GM19025 (cell line): ENCODE measurements at regions not wholly inside any gene's neighbourhood (a gene's known extent, or its start where the extent isn't known, plus 50 kb on each side); places are given as distances from the start of the nearest gene placed in this dataset.
"Not testable (repeated sequence)": the region's sequence is repeated elsewhere in the genome, so short reads cannot be mapped to it uniquely, and the experiment has no call there.

Source experiments
- ATAC-seq: cut with Tn5 transposase; IDR thresholded peaks from one replicate; pipeline ENCODE4 v1.9.1; 2021; ENCODE audit warnings: mild to moderate bottlenecking, low read depth, moderate library complexity; ENCODE audit not compliant: unreplicated experiment

- no peak for ATAC-seq
These were observed 135.2 kb upstream of the GDF10 start for GRCh38 chr10:47164800-47165128.

DNA sequence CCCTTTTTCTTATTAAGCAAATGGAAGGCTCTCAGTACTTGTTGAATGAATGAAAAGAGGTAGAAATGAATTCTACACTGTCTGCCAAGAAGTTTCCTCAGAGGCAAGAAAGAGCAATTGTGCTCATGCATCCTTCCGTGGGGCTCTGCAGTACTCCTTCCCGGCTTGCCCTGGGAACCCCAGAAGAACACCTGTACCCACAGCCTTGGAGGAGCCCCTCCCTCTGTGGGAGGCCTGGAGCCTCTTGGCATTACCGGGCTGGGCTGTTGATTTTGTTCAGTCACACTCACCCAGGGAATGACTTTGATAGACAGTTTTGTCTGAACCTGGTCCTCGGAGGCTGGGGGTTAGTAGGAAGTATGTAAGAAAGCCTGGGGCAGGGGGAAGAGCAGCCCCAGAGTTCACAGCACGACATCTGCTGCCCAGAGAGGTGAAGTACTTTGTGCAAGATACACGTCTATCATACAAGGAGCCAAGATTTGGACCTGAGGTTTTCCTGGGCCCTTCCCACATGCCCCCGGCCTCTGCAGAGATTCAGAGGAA, 134.8 kb upstream of the GDF10 start:
- ATAC-seq, result no peak

- no peak for ATAC-seq
These were observed 134.1 kb upstream of the GDF10 start for GRCh38 chr10:47165711-47166404.

DNA sequence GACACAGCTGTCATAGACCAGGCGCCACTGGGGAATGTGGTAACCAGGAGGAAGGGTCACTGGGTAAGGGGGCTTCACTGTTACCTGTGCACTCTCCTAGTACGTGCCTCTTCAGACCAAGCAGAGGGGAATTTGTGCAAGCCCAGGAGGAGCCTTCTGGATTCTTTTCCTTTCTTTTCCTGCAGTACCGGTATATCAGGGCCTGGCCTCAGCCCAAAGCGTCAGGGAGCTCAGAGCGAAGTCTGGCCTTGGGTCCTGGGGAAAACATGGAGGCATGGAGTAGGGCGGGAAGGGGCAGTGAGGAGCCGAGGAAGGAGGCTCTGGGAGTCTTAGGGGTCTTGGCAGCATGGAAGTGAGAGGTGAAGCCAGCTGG, 133.6 kb upstream of the GDF10 start:
- ATAC-seq, result no peak

GRCh38 chr10:47166808-47167581, 133.0 kb upstream of the GDF10 start:
- not testable (repeated sequence) for ATAC-seq

DNA sequence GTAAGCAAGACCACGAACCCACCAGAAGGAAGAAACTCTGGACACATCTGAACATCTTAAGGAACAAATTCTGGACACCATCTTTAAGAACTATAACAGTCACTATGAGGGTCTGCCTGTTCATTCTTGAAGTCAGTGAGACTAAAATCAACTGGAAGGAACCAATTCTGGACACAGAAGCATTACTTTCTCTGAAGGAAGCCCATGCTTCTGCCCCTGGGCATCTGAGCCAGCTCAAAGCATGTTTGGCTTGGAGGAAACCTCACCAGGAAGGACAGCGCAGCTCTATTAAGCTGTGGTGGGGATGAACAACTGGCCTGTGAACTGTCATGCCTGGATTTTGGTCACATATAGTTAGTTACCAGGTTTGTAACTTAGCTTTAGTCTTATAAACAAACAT, 132.4 kb upstream of the GDF10 start:
- no peak for ATAC-seq

DNA sequence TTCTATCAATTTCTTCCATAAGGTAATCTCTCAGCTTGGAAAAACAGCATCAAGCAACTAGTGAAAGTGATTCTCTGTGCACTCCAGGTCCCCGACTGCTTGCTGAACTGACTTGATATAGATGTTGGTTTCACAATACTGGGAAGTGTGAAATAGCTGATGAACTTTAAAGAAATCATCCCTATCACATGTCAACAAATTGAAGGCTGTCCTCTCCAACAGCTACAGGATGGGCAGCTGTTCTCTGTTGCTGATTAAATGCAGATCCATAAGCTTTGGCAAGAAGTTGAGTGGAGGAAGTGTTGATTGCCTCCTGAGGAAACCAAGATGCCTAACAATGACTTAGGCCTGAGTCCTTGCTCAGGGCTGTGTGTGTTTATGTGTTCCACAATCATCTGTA, 130.4 kb upstream of the GDF10 start:
- ATAC-seq, result no peak

DNA sequence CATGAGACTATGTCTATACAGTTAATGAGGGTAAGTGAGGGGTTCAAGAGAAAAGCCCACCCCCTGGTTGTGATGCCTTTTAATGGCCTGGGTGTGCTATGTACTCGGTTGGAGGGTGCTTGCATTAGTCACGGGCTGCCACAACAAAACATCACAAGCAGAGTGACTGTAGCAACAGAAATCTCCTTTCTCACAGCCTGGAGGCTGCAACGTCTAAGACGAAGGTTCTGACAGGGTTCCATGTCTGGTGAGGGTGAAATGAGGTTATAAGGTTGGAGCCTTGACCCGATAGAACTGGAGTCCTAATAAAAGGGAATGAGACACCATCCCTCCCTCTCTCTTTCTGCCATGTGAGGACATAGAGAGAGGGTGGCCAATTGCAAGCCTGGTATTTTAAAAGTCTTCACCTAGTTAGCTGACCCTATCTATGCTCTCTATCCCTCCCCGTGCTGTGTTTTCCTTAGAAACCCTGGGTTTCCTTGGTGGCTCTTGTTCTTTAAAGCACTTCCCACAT, 126.0 kb upstream of the GDF10 start:
- ATAC-seq, result no peak

DNA sequence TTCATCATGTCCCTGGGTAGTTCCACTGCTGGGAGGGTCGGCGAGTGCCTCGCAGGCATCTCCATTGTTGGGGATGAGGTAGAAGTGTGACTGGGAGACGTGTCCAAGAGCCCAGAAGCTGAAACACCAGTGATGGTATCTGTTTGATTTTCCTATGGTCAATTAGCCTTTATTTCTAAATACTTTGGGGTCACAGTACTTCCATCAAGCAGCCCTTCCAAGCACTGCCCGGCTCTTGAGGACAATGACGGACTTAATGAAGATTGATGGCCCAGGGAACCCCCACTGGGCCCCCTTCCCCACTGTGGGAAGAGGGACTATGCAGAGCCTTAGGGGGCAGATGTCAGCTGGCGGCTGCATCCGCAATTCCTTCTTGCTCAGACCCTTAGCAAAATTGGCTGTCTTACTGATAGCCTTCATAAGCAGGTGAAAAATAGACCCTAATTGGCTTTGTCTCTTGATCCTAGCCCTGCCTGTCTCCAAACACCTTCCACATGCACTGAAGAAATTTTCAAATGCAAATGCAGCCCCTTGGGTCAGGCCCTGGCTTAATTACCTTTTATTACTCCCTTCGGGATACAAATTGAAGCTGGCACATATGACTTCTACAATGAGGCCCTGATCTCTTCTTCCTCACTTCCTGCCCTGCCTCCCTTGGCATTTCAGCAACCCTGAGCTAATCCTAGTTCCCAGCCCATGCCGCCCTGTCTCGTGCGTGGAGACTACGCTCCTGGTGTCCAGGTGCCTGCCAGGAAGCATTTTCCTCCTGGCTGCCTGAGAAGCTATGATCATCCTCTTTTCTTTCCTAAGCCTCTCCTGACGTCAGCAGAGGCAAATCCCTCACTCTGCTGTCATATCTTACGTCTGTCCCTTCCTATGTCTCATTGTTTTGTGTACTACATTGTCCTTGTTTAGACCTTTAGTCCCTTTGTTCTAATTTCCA, 124.5 kb upstream of the GDF10 start:
- no peak for ATAC-seq

DNA sequence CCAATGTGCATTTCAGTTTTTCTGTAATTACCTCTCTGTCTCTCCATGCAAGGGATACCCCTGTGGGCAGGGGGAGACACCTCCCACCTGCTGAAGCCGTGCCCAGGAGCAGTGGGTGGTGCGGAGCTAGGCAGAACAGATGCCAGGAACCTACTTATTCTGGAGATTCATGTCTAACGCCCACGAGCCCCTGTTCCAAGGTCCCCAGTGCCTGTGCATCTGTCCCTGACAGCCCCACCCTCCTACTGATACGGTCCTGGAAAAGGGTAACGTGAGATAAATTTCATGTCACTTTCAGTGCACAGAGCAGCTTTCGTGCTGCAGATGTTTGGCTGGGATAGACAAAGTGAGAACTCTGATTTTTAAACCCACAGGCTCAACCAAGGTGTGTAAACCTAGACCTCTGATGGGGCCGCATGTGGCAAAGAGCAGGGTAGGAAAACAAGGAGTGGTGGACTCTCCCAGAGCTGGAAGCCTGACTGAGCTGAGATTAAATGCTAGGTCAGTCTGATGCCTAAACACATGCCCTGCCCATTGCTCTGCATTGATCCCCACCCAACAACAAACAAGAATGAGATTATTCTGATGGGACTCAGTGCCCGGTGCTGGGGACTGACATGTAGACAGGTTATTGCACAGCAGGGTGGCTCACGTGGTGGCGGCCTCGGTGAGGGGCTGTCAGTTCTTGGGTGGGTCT, 123.6 kb upstream of the GDF10 start:
- ATAC-seq, result no peak

DNA sequence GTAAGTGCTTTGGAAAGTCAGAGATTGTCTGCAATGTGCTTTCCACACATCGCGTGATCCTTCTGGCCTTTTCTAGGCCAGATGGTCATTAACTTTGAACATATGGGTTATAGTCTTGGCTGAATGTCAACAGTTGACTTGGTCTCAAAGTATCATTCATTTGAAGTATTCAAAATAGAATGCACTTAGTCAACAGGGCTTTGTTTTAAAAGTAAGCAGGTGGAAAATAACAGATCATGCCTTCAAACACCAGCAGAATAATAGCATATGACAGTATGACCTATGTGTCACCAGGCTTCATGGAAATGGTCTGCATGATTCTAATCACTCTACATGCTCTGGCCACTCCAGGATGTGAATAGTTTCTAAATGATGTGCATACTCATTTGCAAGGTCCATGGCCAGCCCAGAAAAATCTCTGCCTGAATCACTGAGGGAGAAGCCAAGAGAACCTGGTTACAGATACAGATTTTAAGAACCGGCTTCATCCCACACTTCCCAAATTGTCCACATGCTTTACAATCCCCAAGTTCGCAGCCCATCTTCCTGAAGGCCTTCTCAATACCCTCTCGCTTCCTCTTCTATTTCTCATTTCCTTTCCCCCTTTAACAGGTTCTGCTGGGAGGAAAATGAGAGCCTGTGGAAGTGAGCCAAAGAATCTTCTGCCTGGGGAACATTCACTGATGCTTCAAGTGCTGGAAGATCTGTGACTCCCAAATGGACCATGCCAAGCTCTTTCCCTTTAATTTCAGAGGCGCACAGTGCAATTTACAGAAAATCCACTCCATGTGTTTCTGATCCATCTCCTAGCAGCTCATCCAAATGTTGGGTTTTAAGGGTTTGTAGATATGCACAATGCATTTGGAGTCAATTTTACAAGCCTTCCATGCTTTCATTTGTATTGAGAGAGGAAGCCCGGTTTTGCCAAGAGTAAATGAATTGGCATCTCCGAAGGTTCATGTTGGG, 122.8 kb upstream of the GDF10 start:
- ATAC-seq, result no peak

GRCh38 chr10:47178537-47179290, 121.3 kb upstream of the GDF10 start:
- no peak for ATAC-seq

GRCh38 chr10:47179291-47179647, 120.7 kb upstream of the GDF10 start:
- no peak for ATAC-seq

DNA sequence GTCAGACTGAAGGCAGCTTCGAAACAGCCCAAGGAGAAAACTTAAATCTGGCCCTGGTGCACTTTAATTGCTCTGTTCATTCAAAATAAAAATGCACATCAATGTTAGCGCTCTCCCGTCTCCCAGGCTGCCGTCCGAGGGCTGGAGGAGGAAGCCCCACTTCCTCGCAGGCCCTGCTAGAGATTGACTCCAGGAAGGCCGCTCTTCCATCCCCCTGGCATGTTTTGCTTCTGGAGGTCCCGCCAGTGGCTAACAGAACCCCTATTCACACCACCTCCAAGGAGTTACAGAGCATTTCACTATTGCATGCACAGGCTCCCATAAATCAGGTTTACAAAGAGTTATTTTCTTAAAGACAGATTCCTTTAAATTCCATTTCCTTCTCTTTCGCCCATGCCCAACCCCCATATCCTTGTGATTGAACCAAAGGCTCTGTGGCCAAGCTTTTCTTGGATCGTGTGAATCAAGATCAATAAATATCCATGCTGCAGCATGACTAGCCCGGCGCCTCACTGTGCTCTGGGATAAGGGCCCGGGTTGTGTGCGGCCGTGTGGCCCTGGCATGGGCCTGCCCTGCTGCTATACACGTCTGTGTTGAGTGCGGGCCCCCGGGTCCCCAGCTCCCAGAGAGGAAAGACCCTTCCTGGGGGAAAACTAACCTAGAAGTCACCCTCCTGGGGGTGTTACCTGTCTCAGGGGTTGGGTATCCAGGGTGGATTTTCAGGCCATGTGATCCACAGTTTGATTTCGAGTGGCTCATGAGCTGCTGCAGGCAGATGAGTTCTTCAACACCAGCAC, 118.7 kb upstream of the GDF10 start:
- no peak for ATAC-seq

DNA sequence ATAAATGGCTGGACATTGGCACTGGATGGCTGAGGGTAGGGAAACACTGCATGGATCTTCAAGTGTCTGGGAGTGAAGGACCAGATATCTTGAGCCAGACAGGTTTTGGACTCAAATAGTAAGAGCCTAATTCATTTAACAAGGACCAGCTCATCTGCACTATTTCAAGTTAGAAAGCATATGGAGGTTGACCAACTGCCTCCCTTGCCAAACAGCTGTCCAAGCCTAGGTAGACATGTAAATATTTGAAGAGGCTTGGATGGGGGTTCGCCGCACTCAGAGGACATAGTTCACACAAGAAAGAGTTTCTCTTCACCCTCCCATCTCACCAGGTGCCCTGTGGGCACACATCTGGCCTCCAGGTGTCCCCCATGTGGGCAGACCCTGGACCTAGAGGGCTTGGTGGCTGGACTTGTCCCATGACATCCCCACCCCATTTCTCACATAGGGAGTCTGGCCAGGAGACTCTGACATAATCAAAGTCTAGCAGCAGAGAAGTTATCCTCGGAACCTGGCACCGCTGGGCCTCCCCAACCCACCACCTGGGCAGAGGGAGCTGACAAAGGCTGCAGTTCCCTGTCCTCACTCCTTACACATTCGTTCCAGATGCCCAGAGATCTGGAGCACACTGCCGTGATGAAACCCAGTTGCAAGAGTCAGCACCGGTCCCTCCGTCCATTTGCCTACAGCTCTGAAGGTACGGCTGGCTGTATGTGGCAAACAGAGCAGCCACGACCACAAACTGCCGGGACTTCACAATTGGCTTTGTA, 116.9 kb upstream of the GDF10 start:
- no peak for ATAC-seq

DNA sequence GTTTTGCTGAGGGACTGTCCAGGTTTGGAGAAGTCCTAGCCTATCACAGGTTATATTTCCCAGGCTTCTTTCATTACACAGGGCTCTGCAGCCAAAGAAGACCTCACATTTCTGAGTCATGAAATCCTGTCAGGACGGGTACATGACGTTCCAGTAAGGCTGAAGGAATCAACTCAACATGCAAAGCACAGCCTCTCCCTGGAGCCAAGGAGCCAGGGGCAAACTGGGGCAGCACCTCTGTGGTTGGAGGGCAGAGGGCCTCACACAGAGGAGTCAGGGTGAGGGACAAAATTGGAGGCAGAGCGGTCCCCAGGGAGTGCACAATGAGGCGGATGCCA, 116.3 kb upstream of the GDF10 start:
- no peak for ATAC-seq

DNA sequence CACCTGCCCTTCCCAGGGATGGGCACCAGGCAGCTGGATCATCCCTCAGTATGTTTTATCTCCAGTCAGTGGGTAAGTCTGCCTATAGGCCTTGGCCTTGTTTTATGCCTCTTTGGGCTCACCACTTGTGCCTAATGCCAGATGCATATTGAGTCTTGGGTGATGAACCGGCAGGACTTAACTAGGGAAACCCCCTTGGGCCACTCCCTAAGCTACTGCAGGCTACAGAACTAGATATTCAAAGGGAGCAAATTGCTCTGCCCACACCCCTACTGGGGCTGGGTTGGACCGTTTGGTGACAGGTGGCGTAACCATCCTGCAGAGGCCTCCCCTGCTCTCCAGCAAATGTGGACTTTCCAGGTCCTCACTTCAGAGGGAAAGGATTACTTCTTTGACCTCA, 115.7 kb upstream of the GDF10 start:
- no peak for ATAC-seq
